ENCODE measurements at regions not wholly inside any gene's neighbourhood (a gene's known extent, or its start where the extent isn't known, plus 50 kb on each side); places are given as distances from the start of the nearest gene placed in this dataset.

DNA sequence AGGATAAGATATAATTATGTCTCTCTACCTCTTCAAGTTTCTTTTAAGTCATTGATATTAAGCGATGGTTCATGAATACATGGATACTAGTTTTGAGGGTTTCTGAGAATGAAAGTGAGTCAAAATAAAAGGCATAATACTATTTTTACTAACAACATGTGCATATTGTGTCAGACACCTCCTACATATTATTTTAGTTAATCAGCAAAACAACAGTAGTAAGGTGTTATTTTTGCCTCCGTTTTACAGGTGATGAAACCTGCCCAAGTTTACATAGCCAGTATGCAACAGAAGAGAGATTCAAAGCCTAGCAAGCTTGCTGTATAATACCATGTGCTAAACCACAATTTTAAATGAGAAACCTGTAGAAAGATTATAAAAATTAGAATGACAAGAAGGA lies 544.1 kb downstream of the EPHA5 start:
- DNase-seq (ENCODE audit: low read depth) = no peak

- no peak for DNase-seq (ENCODE audit: low read depth)
Observed at GRCh38 chr4:65120287-65120686, 550.0 kb downstream of the EPHA5 start.

GRCh38 chr4:65102419-65102818 lies 567.9 kb downstream of the EPHA5 start:
- DNase-seq (ENCODE audit: low read depth) = no peak

DNA sequence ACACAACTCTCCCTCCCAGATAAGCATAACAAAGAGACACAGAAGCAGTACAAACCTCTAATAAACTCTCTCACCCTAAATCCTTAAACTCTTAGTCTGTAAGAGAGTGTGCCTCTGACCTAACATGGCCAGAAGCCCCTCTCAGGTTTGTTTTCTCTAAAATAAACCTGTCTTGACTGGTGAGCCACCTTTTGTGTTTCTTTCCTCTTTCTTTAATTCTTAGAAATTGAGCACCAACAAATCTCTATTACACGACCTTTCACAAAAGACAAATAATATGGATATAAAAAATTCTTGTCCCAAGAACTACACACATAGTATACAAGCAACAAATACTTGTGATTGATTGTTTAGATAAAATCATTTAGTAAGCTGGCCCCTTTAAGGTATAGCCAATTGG lies 573.7 kb downstream of the EPHA5 start:
- DNase-seq (ENCODE audit: low read depth) = no peak

DNA sequence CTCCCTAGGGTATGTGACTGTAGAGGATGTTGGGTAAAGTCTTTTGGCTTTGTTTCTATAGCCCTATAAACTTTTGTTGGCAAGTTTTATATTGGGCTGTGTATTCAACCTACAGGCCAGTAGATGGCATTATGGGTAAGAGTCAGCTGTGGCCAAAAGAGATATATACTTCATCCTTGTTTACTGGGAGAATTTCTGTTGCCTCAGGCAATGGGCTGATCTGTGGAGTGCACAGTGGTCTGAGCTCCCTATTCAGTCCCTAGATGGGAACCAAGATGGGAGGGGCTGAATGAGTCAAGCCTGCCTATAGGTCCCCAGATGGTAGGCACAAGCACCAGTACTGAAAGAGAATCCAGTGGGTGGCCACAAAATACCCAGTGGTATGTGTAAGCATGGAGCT lies 580.6 kb downstream of the EPHA5 start:
- no peak for DNase-seq (ENCODE audit: low read depth)

- DNase-seq (ENCODE audit: low read depth) = no peak
Observed at GRCh38 chr4:65083076-65083475, 587.2 kb downstream of the EPHA5 start.

DNA sequence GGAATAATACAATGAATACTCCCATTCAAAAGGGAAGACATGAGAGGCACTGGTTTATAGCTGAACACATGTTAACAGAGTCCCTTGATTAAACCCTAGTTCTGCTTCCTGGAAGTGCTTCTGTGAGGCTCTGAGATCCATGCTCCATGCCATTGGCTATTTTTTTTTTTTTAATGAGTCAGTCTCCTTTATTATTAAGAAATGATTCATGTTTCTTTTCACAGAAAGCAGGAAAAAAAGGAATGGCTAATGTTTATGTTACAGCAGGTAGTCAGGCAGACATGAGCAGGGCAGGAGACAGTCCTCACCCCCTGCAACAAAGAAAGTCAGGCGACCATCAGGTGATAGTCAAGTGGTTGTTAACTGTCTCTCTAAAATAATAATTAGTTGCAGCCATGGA lies 598.7 kb downstream of the EPHA5 start:
- DNase-seq (ENCODE audit: low read depth) = no peak

- no peak for DNase-seq (ENCODE audit: low read depth)
Observed at GRCh38 chr4:65069177-65069576, 601.1 kb downstream of the EPHA5 start.

- no peak for DNase-seq (ENCODE audit: low read depth)
Observed at GRCh38 chr4:65066106-65066505, 604.2 kb downstream of the EPHA5 start.

- no peak for DNase-seq (ENCODE audit: low read depth)
Observed at GRCh38 chr4:65063601-65064000, 606.7 kb downstream of the EPHA5 start.

DNA sequence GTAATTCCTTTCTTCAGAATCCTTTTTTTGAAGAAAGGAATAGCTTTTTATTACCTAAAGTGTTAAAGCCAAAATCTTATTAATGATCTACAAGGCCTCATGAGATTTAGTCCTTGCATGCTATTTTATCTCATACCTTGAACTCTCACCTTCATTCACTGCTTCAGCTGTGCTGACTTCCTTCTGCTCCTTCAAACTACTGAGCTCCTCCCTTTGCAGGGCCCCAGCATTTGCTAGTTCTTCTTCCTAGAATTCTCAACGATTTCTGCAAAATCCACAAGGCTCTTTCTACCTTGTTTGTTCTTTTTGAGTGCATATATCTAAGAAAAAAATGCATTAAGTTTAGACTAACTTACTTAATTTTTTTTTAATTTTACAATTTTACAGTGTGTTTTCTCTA lies 619.5 kb downstream of the EPHA5 start:
- DNase-seq (ENCODE audit: low read depth) = no peak

- DNase-seq (ENCODE audit: low read depth) = no peak
Observed at GRCh38 chr4:65046192-65047133, 623.8 kb downstream of the EPHA5 start.

GRCh38 chr4:65033899-65034298 lies 624.6 kb upstream of the TECRL start:
- DNase-seq (ENCODE audit: low read depth) = no peak

DNA sequence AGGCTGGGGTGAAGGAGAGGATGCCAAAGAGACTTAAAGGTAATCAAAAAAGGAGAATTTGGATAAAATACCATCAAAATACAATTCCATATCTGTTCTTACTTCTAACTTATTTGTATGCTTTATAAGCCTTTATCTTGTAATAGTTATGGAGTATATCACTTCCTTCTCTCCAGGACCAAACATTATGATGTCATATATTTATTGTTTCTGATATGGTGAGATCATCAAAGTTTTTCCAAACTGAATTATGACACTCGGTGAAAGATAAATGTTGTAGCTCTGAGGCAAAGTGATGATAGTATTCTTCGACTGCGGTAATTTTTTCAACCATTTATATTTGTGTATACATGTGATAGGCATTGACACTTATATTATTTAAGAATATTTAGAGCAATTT lies 619.3 kb upstream of the TECRL start:
- no peak for DNase-seq (ENCODE audit: low read depth)

GRCh38 chr4:65023883-65024670 lies 614.8 kb upstream of the TECRL start:
- DNase-seq (ENCODE audit: low read depth) = no peak

- DNase-seq (ENCODE audit: low read depth) = no peak
Observed at GRCh38 chr4:65023081-65023480, 613.8 kb upstream of the TECRL start.

DNA sequence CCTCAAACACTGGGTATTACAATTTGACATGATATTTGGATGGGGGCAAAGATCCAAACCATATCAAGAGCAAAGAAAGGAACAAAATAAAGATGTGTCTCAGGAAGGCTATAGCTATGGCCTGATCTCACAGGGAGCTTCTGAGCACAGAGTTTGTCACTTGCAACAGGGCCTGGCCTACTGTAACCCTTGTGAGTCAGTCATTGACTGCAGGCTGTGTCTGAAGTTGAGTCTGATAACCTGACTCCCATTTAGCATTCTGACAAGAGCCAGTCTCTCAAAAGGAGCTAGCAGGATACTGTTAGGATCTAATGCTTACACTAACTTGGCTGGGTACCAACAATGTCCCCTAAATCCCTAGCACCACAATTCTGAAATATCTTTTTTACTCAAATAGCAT lies 612.5 kb upstream of the TECRL start:
- no peak for DNase-seq (ENCODE audit: low read depth)

DNA sequence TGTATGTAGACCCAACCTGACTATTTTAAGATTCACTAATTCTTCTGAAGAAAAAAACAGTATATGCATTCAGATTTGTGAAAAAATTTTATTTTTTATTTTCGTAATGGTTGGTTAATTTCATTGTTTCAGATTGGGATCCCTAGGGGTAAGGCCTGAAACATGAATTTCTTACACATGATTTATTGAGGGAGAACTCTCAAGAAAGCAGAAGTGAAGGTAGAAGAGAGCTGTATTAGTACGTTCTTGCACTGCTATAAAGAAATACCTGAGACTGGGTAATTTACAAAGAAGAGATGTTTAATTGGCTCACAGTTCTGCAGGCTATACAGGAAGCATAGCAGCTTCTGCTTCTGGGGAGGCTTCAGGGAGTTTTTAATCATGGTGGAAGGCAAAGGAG lies 611.9 kb upstream of the TECRL start:
- DNase-seq (ENCODE audit: low read depth) = no peak

DNA sequence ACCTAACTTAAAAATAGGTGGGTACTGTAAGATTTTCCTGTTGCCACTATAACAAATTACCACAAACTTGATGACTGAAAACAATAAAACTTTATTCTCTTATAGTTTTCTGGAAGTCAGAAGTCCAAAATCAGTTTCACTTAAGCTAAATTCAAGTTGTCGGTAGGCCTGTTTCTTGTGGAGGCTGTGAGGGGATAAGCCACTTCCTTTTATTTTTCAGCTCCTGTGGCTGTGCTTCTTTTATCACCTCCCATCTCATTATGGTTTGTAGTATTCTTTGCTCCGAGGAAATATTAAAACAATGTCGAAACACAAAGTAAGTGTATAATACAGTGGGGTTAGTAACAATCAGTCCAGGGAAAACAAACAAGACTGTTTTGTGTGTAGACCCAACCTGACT lies 610.5 kb upstream of the TECRL start:
- no peak for DNase-seq (ENCODE audit: low read depth)

DNA sequence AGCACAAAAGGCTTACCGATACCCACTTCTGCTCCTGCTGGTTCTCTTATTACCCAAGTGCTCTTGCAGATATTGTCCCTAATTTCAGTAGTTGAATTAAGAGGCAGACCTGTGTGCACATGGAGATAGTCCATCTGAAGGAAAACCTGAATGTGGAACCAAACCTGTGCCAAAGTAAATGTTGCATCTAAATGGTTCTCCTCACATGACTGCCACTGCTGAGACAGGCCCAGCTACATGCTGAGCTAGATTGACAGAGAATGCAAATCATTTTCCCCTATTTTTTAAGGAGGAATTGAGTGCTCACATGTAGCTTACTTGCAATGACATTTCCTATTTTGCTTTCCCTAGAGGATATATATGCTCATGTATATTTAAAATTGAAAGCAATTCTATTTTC lies 609.1 kb upstream of the TECRL start:
- DNase-seq (ENCODE audit: low read depth) = no peak

DNA sequence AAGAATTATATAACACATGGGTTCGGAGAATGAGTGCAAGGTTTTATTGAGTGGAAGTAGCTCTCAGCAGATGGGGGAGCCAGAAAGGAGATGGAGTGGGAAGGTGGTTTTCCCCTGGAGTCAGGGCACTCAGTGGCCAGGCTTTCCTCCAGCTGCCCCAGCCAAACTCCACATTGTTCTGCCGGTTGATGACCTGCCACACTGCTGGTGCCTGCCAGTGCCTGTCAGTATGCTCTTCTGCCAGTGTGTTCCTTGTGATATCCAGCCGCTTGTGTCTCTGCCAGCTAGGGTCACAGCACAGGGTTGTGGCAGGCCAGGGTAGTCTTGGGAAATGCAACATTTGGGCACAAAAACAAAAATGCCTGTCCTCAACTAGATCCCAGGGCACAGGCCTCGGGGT lies 604.8 kb upstream of the TECRL start:
- DNase-seq (ENCODE audit: low read depth) = no peak

DNA sequence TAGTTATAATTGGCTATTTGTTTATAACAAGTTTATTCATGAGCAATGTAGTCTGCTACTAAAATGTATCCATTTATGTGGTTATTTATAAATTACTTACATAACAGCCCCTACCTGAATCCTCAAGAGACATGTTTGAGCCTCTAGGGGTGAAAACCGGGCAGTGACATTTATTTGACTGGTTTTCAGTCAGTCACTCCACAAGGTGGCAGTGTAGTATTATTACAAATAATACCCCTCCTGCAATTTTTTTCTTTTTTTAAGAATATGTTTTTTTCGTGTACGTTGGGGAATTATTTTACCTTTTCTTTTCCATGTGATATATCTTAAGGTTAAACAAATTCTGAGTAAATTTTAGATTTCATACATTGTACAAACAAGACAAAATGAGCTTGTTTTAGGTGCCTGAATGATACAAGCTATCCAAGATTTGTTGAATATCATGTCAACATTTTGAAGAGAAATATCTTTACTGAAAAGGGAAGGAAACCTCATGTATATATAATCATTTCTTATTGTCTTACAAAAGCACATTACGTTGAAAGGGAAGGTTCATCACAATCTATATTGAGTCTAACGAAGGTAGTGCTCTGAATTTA lies 598.7 kb upstream of the TECRL start:
- no peak for DNase-seq (ENCODE audit: low read depth)

- DNase-seq (ENCODE audit: low read depth) = no peak
Observed at GRCh38 chr4:64975177-64975576, 565.9 kb upstream of the TECRL start.

All from forelimb muscle (tissue), 1 donor.